ENCODE measurements at regions not wholly inside any gene's neighbourhood (a gene's known extent, or its start where the extent isn't known, plus 50 kb on each side); places are given as distances from the start of the nearest gene placed in this dataset.

GRCh38 chr10:75347186-75347585, 54.4 kb downstream of the ZNF503 start:
- DNase-seq, result peak; percentile 3

DNA sequence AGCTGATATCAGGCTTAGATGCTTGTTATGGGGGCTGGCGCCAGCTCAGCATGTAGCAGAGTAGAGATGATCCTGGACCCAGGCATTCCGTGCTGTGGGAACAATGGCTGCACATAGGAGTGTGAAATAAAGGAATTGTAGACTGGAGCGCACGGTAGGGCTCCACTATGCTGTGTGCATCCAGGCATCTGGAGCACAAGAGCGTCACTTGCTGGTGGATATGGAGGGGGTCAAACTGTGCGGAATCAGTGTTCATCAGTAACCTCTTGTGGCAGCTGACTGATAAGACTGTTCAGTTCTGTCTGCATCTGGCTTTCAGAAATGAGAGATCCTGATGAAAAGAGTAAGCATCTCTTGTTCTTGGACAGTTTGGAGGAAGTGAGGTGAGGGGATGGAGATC, 55.8 kb downstream of the ZNF503 start:
- no peak for DNase-seq

DNA sequence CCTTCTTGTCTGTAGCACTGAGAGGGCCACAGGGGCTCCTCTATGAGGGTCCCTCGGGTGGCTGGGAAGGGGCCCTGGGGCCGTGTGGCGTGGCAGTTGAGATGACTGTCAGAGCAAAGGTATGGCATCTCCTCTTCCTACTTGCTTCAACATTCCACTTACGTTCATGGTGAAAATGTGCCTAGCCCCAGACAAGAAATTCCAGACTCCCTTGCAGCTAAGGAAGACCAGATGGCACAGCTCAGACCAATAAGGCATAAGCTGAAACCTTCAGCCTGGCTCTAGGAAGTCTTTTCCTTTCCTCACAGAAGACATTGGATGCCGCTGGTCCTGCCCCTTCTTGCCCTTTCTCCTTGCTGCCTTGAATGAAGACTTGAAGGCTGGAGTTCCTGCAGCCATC, 57.4 kb downstream of the ZNF503 start:
- DNase-seq, result no peak

GRCh38 chr10:75342397-75342796, 59.2 kb downstream of the ZNF503 start:
- DNase-seq, result no peak

- DNase-seq, result no peak
Observed at GRCh38 chr10:75335983-75336382, 65.6 kb downstream of the ZNF503 start.

- no peak for DNase-seq
Observed at GRCh38 chr10:75335191-75335590, 66.4 kb downstream of the ZNF503 start.

DNA sequence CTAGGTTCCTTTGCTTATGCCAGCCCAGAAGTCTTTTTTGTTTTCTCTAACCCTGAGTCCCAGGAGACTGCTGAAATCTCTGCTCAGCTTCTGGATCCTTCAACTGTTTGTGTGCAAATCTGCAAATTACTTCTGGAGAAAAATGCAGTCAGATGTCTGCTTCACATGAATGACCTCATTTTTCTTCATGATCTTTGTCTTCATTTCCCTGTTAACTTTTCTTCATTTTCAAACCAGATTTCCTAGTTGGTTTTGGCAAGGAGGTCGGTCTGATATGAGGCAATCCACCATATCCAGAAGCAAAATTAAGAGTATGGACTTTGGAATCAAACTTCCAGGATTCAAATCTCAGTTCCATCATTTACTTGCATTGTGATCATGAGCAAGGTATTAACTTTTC, 66.8 kb downstream of the ZNF503 start:
- no peak for DNase-seq

DNA sequence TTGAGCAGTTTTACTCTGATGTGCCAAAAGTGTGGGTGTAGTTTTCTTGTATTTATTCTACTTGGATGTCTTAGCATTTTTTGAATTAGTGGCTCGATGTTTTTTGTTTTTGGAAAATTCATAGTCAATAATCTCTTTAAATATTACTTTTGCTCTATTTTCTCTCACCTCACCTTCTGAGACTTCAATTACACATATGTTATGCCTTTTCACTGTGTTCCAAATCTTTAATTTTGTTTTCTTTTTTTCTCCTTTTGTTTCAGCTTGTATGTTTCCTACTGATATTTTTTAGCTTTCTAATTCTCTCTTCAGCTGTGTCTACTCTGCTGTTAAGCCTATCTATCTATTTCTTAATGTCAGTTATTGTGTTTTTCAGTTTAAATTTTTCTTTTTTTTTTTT, 69.5 kb downstream of the ZNF503 start:
- DNase-seq, result no peak

- DNase-seq, result no peak
Observed at GRCh38 chr10:75331081-75331480, 70.5 kb downstream of the ZNF503 start.

DNA sequence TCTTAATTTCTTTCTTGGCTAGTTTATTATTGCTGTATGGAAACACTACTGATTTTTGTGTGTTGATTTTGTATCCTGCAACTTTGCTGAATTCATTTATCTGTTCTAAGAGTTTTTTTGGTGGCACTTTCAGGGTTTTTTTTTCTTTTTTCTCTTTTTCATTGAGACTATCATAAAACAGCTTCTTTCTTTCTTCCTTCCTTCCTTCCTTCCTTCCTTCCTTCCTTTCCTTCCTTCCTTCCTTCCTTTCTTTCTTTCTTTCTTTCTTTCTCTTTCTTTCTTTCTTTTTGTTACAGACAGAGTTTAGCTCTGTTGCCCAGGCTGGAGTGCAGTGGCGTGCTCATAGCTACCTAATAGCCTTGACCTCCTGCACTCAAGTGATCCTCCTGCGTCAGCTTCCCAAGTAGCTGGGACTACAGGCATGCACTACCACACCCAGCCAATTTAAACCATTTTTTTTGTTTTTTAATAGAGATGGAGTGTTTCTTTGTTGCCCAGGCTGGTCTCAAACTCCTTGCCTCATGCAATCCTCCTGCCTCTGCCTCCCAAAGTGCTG, 72.3 kb downstream of the ZNF503 start:
- DNase-seq, result no peak

GRCh38 chr10:75326306-75326705, 75.3 kb downstream of the ZNF503 start:
- DNase-seq, result no peak

- DNase-seq, result no peak
Observed at GRCh38 chr10:75319274-75319673, 82.3 kb downstream of the ZNF503 start.

DNA sequence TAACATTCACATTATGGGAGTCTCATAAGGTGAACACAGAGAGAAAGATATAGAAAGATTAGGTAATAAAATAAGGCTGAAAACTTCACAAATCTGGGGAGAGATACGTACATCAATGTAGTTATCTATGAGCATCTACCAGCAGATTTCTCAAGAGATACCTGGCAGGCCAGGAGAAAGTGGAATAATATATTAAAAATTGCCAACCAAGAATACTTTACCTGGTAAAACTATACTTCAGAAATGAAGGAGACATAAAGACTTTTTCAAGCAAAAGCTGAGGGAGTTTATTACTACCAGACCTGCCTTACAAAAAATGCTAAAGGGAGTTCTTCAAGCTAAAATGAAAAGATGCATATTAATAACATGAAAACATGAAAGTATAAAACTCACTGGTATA, 78.8 kb upstream of the COMTD1 start:
- no peak for DNase-seq

GRCh38 chr10:75312440-75312839, 76.7 kb upstream of the COMTD1 start:
- no peak for DNase-seq

DNA sequence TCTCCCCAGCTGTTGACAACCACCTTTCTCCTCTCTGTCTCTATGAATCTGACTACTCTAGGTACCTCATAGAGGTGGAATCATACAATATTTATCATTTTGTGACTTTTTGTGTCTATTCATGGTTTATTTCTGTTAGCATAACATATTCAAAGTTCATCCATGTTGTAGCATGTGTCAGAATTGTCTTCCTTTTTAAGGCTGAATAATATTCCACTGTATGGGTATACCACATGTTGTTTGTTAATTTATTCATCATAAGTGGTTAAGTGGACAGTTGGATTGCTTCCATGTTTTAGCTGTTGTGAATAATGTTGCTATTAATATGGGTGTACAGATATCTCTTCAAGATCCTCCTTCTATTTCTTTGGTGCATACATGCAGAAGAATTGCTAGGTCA, 69.9 kb upstream of the COMTD1 start:
- no peak for DNase-seq

- DNase-seq, result no peak
Observed at GRCh38 chr10:75304741-75305390, 69.1 kb upstream of the COMTD1 start.

DNA sequence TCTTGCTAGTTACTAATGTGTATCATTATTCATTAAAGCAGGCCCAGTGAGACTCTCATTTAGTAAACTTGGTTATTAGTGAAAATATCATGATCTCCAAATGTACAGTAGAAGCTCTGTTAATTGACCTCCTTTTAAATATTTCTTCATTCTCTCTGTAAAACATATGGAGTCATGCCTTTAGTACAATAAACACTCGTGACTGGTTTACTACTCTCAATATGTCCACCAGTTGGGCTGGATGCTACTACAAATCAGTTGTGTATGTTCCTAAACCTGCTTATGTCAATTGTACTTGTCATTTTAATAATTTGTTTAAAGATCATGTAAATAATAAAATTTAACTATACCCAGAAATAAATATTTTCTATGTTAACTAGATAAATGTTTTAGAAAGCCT, 68.6 kb upstream of the COMTD1 start:
- DNase-seq, result no peak

- no peak for DNase-seq
Observed at GRCh38 chr10:75303045-75303777, 67.5 kb upstream of the COMTD1 start.

GRCh38 chr10:75302029-75302428, 66.3 kb upstream of the COMTD1 start:
- no peak for DNase-seq

- no peak for DNase-seq
Observed at GRCh38 chr10:75297021-75297599, 61.4 kb upstream of the COMTD1 start.

GRCh38 chr10:75295868-75296441, 60.2 kb upstream of the COMTD1 start:
- no peak for DNase-seq

DNA sequence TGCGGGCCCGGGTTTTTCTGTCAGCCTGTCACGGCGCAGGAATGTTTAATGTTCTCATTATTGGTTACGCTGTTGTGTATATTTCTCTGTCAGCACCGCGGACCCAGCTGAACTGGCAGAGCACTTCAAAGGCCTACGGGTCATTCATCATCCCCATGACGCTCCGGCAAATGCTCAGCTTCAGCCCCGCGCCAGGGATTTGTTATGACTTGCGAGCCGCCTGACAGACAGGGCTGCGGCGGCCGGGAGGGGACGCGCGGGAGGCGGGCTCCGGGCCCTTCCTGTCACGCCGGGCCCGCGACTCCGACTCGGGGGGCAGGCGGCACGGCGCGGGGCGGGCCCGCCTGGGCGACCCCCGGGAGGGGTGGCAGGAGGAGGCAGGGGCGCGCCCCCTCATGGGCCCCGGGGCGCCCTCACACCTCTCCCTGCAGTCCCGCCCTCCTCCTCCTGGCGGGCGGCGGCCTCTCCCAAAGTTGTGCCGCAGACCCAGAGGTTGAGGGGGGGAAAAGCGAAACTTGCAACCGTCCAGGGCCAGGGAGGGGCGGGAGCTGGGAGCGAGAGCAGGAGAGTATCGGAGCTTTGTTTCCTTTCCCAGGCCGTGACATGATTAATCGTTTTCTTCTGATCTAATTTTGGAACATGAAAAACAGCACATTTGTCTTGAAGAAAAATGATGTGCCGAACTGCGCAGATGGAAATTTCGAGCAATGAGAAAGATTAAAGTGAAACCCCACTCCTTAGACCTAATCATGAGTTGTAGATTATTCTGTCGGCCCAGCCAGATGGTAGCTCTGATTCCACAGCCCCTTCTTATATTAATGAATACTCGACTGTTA, 59.3 kb upstream of the COMTD1 start:
- peak; percentile 1 for DNase-seq

GRCh38 chr10:75294518-75294865, 58.7 kb upstream of the COMTD1 start:
- DNase-seq, result no peak
